Stimulated activated naive CD8-positive, alpha-beta T cell treated with anti-CD3 and anti-CD28 coated beads, Interleukin-15, amount 100 ng/mL, for 72 hours (primary cell): ENCODE measurements at regions not wholly inside any gene's neighbourhood (a gene's known extent, or its start where the extent isn't known, plus 50 kb on each side); places are given as distances from the start of the nearest gene placed in this dataset.

Experiments
- ATAC-seq: fragments of 150-1000 bp; cut with Tn5 transposase; 2 replicates; pipeline ENCODE4 v1.10.0; 2021; ENCODE audit warnings: mild to moderate bottlenecking, moderate library complexity
- DNase-seq, 2 donors: peaks; one replicate each; pipeline ENCODE4 v3.0.0; 2021 to 2022
- H3K27ac Mint-ChIP-seq, 2 donors: one replicate each; pipeline ENCODE4 v1.8.0; 2022; ENCODE audit warnings: mild to moderate bottlenecking in 2 of 2, mixed read lengths in 2 of 2, moderate library complexity in 2 of 2
- H3K27me3 Mint-ChIP-seq: one replicate; pipeline ENCODE4 v1.8.0; 2022; ENCODE audit warnings: mixed read lengths
- H3K4me1 Mint-ChIP-seq: one replicate; pipeline ENCODE4 v1.8.0; 2022; ENCODE audit warnings: mild to moderate bottlenecking, mixed read lengths
- H3K4me3 Mint-ChIP-seq, 2 donors: one replicate each; pipeline ENCODE4 v1.8.0; 2022; ENCODE audit warnings: mild to moderate bottlenecking in 2 of 2, mixed read lengths in 2 of 2, moderate library complexity in 1 of 2
- H3K9me3 Mint-ChIP-seq, 2 donors: one replicate each; pipeline ENCODE4 v1.8.0; 2022; ENCODE audit warnings: mixed read lengths in 2 of 2

DNA sequence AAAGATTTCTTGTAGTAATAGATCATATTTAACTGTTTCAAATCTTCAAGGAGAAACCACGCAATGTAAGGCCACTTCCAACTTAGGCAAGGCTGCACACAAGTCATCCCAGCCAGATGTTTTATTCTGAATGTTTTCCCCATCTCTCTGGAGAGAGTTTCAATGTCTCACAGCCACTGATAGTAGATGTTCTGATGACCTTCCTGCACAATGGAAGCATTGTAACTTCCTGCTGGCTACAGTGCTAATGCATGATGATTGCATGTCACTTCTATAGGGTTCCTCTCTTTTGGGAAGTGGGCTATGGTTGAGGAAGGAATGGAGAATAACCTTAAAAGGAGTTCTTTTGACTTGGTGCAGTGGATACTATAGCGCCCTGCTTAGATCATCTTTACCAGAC lies 328.0 kb downstream of the ZNF621 start:
- H3K27ac Mint-ChIP-seq = no peak overlapping the region
- no peaks in the 10 kb centered on the region for H3K9me3 Mint-ChIP-seq
- no peaks in the 10 kb centered on the region for H3K4me1 Mint-ChIP-seq
- ATAC-seq (no peak), DNase-seq (no peak)
- no peaks in the 10 kb centered on the region for H3K27me3 Mint-ChIP-seq
- no peak overlapping the region for H3K4me3 Mint-ChIP-seq

DNA sequence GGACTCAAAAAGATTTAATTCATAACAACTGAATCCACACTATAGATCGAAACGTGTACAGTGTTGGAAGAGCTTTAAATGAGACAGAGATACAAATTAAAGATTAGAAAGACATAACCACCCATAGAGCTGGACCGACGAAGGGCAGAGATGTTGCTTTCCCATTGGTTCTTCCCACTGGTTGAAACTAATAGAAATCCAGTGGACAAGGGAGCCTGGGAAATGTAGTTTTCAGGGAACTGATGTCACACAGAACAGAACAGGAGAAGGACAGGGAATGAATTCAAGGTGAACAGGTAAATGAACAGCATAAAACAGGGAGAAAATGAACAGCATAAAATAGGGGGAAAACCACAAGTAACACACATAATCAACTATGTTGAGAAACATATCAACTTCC lies 328.7 kb downstream of the ZNF621 start:
- DNase-seq (no peak), ATAC-seq (no peak)
- Mint-ChIP-seq H3K4me3 (no peak overlapping the region), H3K9me3 (no peaks in the 10 kb centered on the region), H3K4me1 (no peaks in the 10 kb centered on the region), H3K27me3 (no peaks in the 10 kb centered on the region), H3K27ac (no peak overlapping the region)

DNA sequence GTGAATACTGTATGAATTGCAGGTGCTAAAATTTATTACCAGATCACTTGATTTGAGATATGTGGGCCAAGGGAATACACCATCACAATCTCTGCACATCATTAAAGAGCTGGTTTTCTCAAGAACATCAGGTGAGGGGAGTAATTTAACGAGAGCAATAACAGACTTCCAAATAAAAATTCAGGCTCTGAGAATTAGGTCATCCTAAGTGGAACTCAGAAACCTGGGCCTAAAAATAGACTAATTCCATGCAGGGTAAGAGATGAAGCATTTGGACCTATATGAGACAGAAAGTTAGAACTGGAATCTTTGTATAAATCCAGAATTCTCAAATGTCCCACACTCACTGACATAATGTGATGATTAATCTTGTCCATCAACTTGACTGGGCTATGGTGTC lies 331.1 kb downstream of the ZNF621 start:
- ATAC-seq (no peak), DNase-seq (no peak)
- H3K27ac Mint-ChIP-seq = no peak overlapping the region
- no peaks in the 10 kb centered on the region for H3K4me1 Mint-ChIP-seq
- no peaks in the 10 kb centered on the region for H3K27me3 Mint-ChIP-seq
- no peaks in the 10 kb centered on the region for H3K9me3 Mint-ChIP-seq
- no peak overlapping the region for H3K4me3 Mint-ChIP-seq

DNA sequence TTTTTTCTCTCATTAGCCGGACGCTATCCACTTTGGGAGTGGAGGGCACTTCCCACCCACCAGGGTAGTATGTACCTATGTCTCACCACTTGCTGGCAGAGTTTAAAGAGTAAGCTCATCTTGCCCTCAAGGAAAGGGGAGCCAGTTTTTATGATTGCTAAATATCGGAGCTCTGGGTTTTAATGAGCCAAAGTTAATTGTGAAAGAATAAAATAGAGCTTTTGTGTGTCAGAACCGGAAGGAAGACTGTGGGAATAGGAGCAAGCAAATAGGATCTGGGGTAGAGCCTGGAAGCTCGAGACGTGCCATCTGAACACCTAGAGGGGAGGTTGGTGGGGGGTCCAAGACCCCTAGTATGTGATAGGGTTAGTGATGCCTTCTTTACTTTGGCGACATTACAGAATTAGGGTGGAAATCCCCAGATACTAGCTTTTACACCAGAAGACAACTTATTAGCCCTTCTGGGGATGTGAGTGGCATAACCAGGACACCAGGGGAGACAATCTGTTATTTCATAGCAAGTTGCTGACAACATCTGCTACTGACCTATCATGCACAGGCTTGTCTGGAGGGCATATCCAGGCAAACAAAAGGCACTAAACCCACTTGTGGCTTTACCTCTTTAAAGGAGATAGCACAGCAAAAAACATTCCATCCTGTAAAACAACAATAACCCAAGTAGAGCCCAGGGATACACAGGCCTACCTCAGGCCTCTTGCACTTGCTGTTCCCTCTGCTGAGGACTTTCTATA lies 333.8 kb downstream of the ZNF621 start:
- Mint-ChIP-seq H3K4me1 (no peaks in the 10 kb centered on the region), H3K9me3 (no peaks in the 10 kb centered on the region), H3K27ac (peak overlapping the region in 1 of 2 donors; percentile 49), H3K27me3 (no peaks in the 10 kb centered on the region), H3K4me3 (no peak overlapping the region)
- ATAC-seq = no peak
- DNase-seq = no peak

DNA sequence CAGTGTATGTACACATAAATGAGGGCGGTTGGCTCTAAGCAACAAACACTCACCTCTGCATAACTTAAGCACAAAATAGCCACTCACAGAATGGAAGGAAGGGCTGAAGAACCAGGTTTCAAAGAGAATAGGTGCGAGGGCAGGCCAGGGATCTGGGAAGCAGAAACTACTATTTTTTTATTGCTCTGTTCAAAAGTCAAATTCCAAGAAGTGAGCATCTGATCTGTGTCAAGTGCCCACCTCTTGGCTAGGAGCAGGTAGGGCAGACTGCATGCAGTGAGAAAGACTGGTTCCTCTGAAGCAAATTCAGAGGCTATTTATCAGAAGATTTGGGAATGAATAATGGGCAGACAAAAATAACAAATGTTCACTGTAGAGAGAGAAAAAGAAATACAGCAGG lies 336.4 kb upstream of the CTNNB1 start:
- Mint-ChIP-seq H3K27me3 (no peaks in the 10 kb centered on the region), H3K4me1 (no peaks in the 10 kb centered on the region), H3K9me3 (no peaks in the 10 kb centered on the region), H3K27ac (peak overlapping the region in 1 of 2 donors; percentile 6), H3K4me3 (no peak overlapping the region)
- no peak for DNase-seq
- ATAC-seq = no peak

DNA sequence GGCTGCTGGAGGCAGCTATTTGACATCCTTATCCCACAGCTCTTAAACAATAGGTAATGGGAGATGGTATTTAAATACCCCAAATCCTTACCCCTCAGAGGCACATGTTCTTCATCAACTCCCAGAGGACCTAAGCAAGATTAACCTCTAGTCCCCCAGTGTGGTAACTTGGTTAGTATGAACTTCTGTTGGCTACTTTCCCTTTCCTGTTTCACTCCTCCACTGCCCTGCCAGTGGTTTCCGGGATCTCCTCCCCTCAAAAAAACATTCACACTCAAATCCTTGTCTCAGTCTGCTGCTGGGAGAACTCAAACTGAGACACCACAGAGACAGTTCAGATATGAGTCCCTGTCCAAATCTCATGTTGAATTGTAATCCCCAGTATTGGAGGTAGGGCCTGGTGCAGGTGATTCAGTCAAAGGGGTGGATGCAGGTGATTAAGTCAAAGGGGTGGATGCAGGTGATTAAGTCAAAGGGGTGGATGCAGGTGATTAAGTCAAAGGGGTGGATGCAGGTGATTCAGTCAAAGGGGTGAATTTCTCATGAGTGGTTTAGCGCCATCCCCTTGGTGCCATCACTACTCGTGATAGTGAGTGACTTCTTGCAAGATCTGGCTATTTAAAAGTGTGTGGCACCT lies 335.0 kb upstream of the CTNNB1 start:
- no peak overlapping the region for H3K4me3 Mint-ChIP-seq
- DNase-seq (no peak), ATAC-seq (no peak)
- H3K27ac Mint-ChIP-seq = no peak overlapping the region
- no peaks in the 10 kb centered on the region for H3K4me1 Mint-ChIP-seq
- H3K9me3 Mint-ChIP-seq = no peaks in the 10 kb centered on the region
- H3K27me3 Mint-ChIP-seq = peaks cover 8% of the 10 kb centered on the region

DNA sequence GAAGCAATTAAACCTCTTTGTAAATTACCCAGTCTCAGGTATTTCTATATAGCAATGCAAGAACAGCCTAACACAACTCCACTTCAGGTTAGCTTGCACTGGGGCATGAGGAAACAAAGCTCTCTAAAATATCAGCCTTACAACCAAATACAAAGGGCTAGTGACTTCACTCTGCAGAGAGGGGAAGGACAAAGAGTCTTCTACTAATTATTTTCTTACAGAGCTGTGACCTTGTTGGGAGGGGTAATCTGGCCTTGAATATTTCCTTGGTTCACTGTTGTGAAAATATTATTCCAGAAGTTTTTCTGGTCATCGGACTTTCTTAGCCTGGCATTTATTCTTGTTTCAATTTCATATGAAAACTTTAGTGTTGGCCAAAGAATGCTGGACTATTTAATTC lies 334.4 kb upstream of the CTNNB1 start:
- H3K4me3 Mint-ChIP-seq = no peak overlapping the region
- no peak for ATAC-seq
- no peak overlapping the region for H3K27ac Mint-ChIP-seq
- no peak for DNase-seq
- H3K27me3 Mint-ChIP-seq = peaks cover 15% of the 10 kb centered on the region
- no peaks in the 10 kb centered on the region for H3K4me1 Mint-ChIP-seq
- H3K9me3 Mint-ChIP-seq = no peaks in the 10 kb centered on the region

DNA sequence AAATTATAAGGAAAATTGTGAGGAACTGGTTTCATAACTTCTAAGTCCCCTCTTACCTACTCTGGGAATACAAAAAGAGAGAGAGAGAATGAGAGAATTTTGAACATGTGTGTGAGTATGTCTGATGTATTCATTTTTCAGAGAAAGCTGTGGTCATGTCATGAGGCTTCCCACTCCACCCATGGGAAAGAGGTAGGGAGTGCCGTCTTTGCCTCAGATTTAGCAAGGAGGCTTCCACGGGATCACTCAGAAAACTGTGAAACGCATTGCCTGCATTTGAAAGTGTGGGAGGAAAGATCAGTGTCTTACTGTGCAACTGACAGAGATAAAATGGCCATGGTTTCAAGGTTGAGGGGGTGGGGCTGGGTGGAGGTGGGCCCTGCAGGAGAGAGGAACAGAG lies 331.5 kb upstream of the CTNNB1 start:
- Mint-ChIP-seq H3K9me3 (no peaks in the 10 kb centered on the region), H3K4me1 (no peaks in the 10 kb centered on the region), H3K27ac (peak overlapping the region in 1 of 2 donors; percentile 75), H3K27me3 (peaks cover 23% of the 10 kb centered on the region), H3K4me3 (no peak overlapping the region)
- DNase-seq (no peak), ATAC-seq (no peak)

DNA sequence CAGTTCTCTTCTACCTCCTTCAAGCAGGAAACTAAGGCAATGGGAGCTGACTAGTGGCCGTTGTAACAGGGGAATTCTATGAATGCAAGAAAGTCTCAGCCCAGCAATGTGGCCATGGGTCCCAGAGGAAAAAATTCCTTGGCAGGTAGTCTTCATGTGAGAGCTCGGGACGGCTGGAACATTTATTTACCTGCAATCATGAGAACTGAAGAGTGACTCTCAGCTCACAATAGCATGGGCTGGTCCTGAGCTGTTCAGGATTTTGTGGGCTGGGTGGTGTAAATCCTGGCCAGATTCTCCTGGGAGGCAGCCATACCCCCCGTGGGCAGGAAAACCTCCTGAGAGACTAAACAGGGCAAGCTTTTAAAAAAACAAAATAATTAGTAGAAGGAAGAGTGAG lies 330.3 kb upstream of the CTNNB1 start:
- H3K27me3 Mint-ChIP-seq = peaks cover 23% of the 10 kb centered on the region
- no peak for DNase-seq
- no peak overlapping the region for H3K4me3 Mint-ChIP-seq
- peaks cover 0 to 4% of the 10 kb centered on the region in 2 donors for H3K9me3 Mint-ChIP-seq
- no peaks in the 10 kb centered on the region for H3K4me1 Mint-ChIP-seq
- no peak for ATAC-seq
- peak overlapping the region in 1 of 2 donors; percentile 29 for H3K27ac Mint-ChIP-seq

DNA sequence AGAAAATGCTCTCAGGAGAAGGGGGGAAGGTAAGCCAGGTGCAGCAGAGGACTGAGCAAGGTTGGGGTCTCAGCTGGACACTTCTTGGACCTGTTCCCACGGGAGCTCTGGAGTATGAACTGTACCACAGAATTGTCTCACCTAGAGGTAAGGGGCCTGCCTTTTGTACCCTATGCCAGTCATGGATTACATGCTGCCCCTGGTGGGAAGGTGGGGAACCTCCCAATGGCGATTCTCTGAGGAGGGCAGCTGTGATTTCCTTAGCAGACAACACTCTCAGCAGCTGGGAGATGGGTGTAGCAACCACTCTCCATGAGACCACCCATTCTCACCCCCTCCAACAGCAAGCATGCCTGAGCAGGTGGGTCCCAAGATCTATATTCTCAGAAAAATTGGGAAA lies 329.4 kb upstream of the CTNNB1 start:
- Mint-ChIP-seq H3K4me3 (no peak overlapping the region), H3K9me3 (peaks cover 0 to 4% of the 10 kb centered on the region in 2 donors), H3K4me1 (no peaks in the 10 kb centered on the region), H3K27me3 (peaks cover 23% of the 10 kb centered on the region), H3K27ac (no peak overlapping the region)
- no peak for DNase-seq
- ATAC-seq = no peak

DNA sequence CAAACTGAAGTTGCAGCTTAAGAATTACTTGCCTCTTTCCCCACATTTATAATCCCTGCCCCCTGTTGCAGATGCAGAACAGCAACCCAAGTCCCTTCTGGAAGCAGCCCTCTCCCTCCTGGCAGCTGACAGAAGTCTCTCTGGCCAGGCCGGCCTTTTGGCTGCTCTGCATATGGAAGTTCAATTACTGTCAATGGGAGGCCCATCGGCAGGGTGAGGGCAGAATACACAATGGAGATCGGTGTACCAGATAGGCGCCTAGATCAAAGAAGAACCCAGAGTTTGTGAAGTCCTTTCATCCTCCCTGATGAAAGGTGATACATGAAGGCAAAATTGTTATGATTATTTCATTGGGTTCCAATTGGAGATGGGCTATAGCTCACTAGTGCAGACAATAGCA lies 327.9 kb upstream of the CTNNB1 start:
- no peak overlapping the region for H3K4me3 Mint-ChIP-seq
- peaks cover 0 to 4% of the 10 kb centered on the region in 2 donors for H3K9me3 Mint-ChIP-seq
- no peaks in the 10 kb centered on the region for H3K4me1 Mint-ChIP-seq
- DNase-seq (no peak), ATAC-seq (no peak)
- no peak overlapping the region for H3K27ac Mint-ChIP-seq
- peaks cover 23% of the 10 kb centered on the region for H3K27me3 Mint-ChIP-seq

DNA sequence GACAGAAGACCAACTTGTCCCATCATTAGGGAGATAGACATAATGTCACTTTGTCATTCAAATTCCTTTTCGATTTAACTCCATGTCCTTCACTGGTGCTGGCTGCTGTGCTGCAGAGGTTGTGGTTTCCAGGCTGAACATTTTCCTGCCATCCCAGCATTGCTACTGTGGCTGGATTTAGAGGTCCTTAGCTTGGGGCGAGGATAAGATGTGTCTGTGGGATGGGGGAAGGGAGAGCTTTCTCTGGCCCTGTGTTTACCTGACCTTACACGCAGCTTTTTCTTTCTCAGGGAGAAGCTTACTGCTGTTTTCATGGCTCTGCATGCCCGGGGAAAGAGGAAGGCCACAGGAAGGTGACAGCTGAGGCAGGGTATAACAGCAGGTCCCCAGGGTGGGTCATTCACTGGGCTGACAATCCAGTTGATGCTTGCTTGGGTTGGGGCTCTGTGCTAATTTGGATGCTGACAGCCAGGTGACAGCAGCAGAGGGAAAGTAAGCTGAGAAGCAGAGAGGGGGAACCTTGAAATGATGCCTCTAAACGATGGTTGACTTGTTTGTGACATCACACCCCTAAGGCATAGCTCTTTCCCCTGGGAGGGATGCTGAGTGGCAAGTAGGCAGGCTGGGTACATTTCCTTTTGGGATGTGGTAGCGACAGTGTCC lies 326.9 kb upstream of the CTNNB1 start:
- Mint-ChIP-seq H3K27me3 (peaks cover 23% of the 10 kb centered on the region), H3K4me1 (no peaks in the 10 kb centered on the region), H3K27ac (no peak overlapping the region), H3K9me3 (peaks cover 0 to 4% of the 10 kb centered on the region in 2 donors), H3K4me3 (no peak overlapping the region)
- no peak for ATAC-seq
- DNase-seq = no peak

DNA sequence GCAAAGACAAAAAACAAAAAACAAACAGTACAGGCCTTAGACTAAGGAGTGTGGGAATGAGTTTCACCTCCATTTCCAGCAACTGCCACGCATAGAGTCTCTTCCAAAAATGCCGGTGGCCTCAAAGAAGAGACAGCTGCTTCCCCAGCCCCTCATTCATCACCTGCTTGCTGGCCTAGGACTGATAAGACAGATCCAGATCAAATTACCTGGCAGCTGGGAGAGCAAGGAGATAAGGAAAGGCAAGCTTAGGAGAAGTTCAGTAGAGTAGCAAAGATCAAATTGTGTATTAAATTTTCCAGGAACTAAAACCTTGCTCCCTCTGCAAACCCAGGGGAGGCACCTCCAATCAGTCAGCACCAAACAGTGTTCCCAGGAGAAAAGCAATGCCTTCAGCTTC lies 325.8 kb upstream of the CTNNB1 start:
- ATAC-seq = no peak
- peaks cover 23% of the 10 kb centered on the region for H3K27me3 Mint-ChIP-seq
- no peak overlapping the region for H3K4me3 Mint-ChIP-seq

DNA sequence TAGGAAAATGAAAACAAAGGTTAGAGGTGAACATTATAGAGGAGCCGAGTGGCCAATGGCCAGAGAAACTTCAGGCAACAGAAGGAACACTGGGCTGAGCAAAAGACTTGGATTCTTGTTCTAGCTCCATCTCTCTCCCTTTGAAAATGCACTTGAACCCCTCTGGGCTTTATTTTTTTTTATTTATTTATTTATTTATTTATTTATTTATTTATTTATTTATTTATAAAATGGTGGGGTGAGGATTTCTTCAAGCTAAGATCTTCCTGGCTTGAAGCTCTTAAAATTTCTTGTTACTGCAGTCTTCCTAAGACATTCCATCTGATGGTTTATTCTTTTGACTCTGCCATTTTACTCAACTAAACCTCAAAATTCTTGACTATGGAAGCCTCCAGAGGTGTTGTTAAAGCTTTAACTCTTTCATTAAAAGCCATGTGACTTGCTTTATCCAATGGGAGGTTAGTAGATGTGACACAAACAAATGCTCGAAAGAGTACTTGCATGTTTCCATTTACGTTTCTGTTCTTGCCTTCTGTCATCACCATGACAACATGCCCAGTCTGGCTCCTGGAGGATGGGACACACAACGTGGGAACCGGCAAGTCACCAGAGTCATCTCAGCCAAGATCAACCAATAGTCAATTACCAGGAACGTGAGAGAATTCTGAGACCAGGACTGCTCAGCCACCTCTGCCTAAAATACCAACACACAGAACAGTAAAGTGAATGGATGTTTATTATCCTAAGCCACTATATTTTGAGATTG lies 325.2 kb upstream of the CTNNB1 start:
- no peak overlapping the region for H3K4me3 Mint-ChIP-seq
- H3K9me3 Mint-ChIP-seq = peaks cover 0 to 4% of the 10 kb centered on the region in 2 donors
- H3K27me3 Mint-ChIP-seq = peaks cover 16% of the 10 kb centered on the region
- no peak for ATAC-seq
- no peak for DNase-seq
- no peak overlapping the region for H3K27ac Mint-ChIP-seq
- no peaks in the 10 kb centered on the region for H3K4me1 Mint-ChIP-seq

More for the DNA sequence above, 325.8 kb upstream of the CTNNB1 start:
- H3K4me1 Mint-ChIP-seq = no peaks in the 10 kb centered on the region
- peaks cover 0 to 4% of the 10 kb centered on the region in 2 donors for H3K9me3 Mint-ChIP-seq
- no peak overlapping the region for H3K27ac Mint-ChIP-seq
- DNase-seq = no peak

DNA sequence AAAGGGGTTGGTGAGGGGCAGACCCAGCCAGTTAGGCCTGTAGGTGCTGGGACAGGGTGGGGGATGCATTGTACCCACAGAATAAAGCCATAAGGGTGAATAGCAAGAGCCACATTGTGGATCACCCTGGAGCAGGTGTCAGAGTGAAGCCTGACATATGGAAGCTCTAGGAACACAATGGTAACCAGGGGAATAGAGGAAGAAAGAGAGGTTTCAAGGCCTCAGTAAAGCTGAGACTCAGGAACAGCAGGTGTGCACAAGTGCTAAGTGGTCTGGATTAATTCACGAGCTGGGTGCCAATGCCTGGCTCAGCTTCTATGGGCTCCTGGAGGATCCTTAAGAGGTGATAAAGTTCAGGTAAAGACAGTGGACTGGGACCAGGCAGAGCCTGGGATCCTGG lies 323.7 kb upstream of the CTNNB1 start:
- Mint-ChIP-seq H3K4me1 (no peaks in the 10 kb centered on the region), H3K27me3 (peaks cover 4% of the 10 kb centered on the region), H3K9me3 (peaks cover 0 to 4% of the 10 kb centered on the region in 2 donors), H3K4me3 (no peak overlapping the region), H3K27ac (no peak overlapping the region)
- ATAC-seq (no peak), DNase-seq (no peak)

DNA sequence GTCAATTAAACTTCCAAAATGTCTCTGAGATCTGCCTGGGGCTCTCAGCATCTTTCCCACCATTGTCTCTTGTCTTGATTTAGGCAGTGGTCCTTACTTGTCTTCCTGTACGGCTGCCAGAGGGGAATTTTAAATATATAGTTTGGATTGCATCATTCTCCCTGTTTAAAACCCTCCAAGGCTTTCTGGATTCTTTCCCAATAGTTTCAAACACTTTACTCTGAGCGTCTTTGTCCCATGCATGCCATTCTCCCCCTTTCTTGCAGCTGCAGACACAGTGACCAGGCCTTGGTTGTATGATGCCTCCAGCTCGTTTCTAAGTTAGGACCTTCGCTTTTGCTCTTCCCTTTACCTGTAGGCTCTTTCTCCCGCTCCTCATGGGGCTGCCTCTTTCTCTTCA lies 323.3 kb upstream of the CTNNB1 start:
- Mint-ChIP-seq H3K4me3 (no peak overlapping the region), H3K27ac (peak overlapping the region; percentile 1 to 11), H3K9me3 (peaks cover 0 to 4% of the 10 kb centered on the region in 2 donors), H3K4me1 (no peaks in the 10 kb centered on the region), H3K27me3 (peaks cover under 1% of the 10 kb centered on the region)
- ATAC-seq (no peak), DNase-seq (no peak)
